Lower leg skin (tissue), 3 donors: ENCODE measurements at regions not wholly inside any gene's neighbourhood (a gene's known extent, or its start where the extent isn't known, plus 50 kb on each side); places are given as distances from the start of the nearest gene placed in this dataset.

Experiments
- CTCF ChIP-seq, 3 donors: fragments of 450-650 bp; IDR thresholded peaks; one replicate each; pipeline ENCODE4 v1.5.1; 2016; ENCODE audit warnings: antibody characterized with exemption in 3 of 3, mild to moderate bottlenecking in 3 of 3, moderate library complexity in 2 of 3
- POLR2A ChIP-seq, 2 donors: fragments of 450-650 bp; IDR thresholded peaks; one replicate each; pipeline ENCODE4 v1.6.1; 2016 to 2017; ENCODE audit warnings: antibody characterized with exemption in 2 of 2, mild to moderate bottlenecking in 1 of 2, moderate library complexity in 1 of 2

- TF ChIP-seq CTCF (IDR thresholded peaks at IDR 0.05) (no peak), POLR2A (IDR thresholded peaks at IDR 0.05) (no peak)
Measured at GRCh38 chr13:83731113-83731512, 151.2 kb downstream of the SLITRK1 start.
